ENCODE measurements at regions not wholly inside any gene's neighbourhood (a gene's known extent, or its start where the extent isn't known, plus 50 kb on each side); places are given as distances from the start of the nearest gene placed in this dataset.
"Not testable (repeated sequence)": the region's sequence is repeated elsewhere in the genome, so short reads cannot be mapped to it uniquely, and the experiment has no call there.

DNA sequence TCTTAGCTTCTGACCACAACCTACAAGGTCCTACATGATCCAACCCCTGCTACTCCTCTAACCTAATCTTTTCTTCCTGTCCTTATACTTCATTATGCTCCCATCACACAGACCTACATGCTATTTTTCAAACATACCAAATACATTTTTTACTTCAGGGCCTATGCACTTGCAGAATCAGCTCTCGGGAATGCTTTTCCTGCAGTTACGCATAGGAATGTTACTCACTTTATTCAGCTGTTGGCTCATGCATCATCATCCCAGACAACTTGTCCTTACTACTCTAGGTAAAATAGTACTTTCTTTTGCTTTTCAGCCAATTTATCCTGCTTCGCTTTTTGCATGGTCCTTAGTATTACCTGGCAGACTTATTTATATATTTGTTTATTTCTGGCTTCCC, 105.6 kb downstream of the OXSM start:
- peak; percentile 39 for DNase-seq (ENCODE audit: low spot score)

DNA sequence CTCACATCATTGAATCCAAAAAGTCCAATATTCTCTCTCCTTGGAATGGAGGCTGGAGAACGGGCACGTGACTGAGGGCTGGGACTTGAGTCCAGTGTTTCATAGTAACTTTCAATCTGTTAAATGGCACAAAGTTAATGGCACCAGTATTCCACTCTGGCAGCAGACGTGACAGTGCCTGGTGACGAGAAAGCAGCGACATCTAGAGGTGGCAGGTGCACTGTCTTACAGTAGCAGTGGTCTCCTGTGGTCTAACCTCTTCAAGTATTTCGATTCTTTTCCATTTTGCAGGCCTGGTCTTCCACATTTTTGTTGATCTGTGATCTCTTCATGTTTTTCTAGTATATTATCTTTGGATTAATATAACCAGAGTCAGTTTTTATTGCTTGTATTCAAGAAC, 107.1 kb downstream of the OXSM start:
- peak; percentile 21 for DNase-seq (ENCODE audit: low spot score)

DNA sequence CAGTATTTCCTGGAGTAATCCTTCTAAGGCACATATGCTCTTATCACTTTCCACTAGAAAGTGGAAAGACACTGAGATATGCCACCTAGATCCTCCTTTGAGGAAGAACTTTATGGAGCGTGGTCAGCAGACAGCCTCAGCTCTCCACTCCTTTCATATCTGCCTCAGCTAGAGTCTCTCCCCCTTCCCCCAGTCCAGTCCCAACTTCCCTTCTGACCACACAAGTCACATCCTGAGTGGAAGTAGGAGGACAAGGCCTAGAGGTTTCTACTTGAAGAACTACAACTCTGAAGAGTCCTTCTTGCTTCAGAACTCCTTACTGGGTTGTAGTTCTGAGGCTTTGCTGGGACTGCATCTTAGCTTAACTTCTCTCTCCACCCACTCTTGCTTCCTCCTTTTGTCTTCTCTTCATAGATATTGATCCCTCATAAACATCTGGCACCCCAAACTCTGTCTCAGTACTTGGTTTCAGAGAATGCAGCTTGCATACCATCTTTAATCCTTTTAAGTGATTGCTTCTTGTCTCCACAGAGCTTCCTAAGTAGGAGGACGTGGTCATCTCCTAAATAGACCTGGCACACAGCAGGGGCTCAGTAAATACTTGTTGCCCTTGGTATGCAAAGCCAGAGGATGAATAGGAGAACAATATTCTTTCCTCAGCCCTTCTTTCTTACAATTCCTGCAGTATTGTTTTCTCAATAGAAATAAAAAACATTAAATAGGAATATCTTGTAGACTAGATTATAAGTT, 109.6 kb downstream of the OXSM start:
- DNase-seq (ENCODE audit: low spot score), result no peak

DNA sequence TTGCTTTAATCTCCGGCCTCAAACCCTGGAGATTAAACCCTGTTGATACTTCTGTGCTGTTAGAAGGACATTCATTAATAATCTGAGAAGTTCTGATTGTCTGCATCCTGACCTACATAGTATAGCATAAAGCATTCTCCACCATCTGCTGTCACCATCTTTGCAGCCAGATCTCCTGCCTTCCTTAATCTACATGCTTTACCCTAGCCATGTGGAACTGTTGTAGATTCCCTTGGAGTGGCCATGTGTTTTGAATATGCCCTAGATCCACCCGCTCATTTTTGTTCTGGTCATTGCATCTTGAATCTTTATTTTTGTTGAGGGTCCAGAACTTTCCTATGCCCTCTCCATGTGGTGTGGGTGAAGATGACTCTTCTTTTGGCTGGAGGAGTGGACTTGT, 110.3 kb downstream of the OXSM start:
- no peak for DNase-seq (ENCODE audit: low spot score)

DNA sequence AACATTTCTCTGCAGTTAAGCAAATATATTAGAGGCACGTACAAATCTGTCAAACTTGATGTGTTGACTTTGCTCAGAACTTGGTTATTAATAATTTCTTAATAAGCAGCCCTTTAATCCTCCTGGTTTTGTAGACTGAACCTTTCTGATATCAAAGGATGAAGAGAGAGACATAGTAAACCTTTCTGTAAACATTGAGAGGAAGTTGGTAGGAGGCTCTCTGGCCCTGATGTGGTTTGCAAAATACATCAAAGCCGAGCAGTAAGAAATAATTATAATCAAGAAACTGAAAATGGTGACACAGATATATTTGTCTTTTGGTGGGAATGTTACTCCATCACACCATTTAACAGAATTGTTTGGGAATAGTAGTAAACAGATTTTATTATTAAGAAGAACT, 111.9 kb downstream of the OXSM start:
- DNase-seq (ENCODE audit: low spot score), result no peak

DNA sequence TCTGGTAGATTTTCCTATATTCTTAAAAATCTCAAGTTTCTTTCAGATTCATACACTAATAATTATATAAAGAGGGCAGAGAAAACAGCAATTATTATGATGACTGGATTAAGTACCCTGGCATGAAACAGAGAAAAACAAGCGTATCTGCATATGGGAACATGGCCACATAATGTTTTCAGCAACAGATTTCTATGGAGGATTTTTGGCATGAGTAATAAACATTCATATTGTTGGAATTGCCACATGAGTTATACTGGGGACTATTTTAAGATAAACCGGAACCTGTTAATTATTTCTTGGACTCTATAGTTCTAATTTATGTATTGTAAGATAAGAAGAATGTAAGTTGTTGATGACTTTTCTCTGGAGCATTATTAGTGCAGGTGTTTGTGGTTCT, 112.7 kb downstream of the OXSM start:
- DNase-seq (ENCODE audit: low spot score), result no peak

DNA sequence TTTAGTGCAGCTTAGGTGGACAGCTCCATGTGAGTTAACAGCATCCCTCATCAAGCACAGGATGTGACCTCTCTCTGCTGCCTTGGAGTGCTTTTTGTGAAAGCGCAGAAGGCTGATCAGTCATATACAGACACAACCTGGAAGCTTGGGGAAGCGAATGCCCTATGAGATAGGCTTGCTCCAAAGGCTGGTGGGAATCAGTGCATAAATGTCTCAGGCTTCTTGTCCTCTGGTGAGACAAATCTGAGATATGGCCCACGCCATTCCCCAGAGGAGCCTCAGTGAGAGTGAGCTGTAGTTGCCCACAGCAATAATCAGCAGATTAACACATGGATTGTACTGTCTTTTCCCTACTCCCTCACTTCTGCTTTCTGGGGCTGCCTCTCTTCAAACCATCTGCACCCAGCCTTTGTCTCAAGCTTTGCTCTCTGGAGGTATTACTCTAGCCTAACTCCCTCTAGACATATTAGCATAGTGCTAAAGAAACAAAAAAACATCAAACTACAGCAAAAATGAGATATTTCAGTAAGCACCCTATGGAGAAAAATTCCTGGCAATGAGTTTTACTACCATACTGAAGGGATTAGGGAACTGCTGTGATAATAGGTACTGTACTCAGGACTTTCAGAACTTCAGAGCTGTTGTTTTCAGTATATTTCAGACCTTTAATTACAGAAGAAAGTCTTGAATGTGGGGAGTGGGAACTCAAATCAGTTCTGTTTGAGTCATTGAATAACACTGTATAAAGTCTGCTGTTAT, 113.7 kb downstream of the OXSM start:
- no peak for DNase-seq (ENCODE audit: low spot score)

DNA sequence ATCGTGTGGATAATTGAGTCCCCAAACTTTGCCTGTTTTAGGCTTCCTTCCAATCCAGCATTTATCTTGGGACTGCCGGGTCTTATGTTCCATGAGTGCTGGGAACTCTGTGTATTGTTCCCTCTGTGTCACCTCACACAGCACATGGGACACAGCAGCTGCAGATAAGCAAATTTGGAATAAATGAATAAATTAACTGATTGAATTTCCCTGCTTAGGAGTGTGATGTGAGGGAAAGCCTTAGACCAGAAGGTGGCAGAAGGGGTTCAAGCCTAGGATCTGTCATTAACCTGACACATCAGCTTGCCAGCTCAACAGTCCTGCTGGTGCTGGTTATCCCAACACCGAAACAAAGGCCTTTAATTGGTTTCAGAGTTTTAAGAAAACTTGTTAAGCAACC, 114.3 kb downstream of the OXSM start:
- DNase-seq (ENCODE audit: low spot score), result no peak

DNA sequence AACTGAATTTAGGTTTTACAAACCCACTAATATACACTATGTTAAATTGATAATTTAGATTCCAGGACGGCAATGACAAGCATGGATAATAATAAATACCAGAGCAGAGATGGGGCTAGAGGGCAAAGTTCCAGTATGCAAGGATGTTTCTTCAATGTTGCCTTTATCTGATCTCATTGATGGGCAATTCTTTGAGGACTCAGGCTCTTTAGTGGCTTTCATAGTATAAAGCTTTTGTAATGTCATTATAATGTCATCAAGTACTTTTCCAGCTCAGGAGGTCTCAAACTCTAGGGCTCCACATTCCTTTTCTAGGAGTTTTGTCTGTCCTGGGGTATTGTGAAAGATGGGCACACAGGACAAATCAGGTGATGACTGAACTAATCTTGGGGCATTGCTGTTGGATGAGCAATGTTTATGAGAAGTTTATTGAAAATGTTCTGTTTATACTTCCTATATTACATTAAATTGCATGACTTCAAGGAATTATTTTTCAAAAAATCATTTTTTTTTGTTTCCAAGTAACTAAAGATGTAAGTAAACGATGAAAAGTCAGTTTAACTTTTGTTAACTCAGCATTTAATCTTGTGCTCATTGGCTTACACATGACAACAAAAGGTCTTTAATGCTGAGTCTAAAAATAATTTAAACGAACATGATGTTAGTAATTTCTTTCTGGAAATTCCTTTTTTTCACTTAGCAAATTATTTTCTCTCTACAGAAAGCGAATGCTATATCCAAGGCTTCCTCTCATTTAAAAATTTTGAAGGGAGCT, 116.4 kb downstream of the OXSM start:
- no peak for DNase-seq (ENCODE audit: low spot score)

DNA sequence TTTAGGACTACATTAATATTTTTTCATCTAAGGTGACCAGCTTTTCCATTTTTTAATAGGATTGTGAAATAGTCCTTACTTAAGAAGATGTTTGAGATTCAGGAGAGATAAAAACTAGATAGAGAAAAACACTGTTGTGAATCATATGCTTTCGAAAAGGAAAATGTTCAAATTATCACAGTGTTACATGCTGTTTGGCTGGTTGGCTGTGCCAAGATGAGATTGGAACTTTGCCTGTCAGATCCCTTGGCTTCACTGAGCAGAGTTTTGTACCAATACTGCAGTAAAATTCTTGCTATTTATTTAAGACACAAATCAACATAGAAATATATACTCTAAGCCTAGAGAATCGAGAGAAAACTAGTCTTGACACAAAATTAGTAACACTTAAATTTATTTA, 117.2 kb downstream of the OXSM start:
- DNase-seq (ENCODE audit: low spot score), result no peak

DNA sequence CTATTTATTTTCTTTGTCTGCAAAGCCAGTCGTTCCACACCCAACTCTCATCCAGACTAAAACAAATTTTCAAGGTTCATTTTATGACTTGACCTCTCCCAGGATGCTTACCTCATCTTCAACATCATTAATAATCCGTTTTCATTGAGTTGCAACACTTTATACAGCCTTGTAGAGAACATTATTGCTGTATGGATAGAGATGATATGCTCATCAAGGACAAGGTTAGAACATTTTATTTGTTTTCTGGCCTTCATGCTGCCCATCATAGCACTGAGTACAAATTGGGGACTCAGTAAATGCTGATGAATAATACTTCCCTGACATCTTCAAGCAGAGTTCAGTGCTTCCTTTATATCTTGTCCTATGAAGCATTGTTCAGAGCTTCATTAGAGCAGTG, 120.2 kb downstream of the OXSM start:
- no peak for DNase-seq (ENCODE audit: low spot score)

DNA sequence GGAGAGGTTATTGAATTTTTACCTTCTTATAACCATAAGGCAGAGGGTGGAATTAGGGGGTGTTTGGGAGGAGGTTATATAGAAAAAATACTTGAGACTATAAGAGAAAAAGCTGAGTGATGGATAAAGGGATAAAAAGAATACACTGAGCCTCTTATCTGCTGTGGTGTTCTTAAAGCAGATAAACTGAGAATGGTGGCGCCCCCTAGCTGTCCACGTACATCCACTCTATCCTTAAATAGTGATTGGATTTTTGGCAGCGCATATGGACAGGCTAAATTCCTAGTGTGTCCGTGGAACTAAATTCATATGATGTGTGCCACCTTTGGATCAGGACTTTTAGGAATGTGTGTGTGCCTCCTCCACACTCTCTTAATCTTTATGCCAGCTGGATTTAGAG, 121.1 kb downstream of the OXSM start:
- DNase-seq (ENCODE audit: low spot score), result no peak

DNA sequence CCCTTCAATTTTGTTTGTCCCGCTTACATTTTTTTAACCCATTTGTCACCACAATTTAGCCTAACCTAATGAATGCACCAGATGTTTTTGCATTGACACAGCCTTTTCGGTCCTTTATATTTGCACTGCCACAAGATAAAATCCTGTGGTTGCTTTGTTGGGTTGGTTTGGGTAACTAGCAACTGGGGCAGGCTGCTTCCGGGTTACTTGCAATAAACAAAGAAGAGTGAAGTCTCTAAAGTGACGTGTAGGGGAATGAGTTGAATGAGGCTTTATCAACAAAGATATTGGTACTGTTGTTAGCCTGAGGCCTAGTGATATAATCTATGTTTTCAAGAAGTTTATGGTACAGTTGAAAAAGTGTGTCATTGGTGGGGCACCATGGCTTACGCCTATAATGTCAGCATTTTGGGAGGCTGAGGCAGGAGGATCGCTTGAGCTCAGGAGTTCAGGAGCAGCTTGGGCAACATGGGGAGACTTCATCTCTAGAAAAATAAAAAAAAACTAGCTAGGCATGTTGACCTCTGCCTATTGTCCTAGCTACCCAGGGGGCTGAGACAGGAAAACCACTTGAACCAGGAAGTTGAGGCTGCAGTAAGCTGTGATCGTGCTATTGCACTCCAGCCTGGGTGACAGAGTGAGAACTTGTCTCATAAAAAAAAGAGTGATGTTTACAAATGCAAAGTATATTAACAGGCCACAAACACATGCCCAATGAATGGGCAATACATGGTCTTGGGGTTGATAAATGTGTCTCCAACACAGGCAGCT, 121.8 kb downstream of the OXSM start:
- DNase-seq (ENCODE audit: low spot score), result no peak

DNA sequence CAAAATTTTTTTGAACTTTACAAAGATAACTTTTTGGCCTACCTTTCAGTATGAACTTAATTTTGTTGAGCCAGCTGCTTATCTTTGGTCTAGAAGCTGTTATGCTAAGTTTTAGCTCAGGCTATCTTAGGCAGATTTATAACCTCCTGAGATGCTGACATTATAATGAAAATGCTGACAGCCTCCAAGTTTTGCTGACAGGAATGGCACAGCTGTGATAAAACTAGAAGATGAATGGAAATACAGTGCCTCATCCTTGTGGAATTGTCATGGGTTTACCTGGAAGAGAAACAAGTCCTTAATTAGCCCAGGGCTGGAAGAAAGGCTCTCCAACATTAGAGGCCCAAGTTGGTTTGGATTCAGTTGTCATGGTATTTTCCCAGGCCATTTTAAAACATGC, 123.3 kb downstream of the OXSM start:
- no peak for DNase-seq (ENCODE audit: low spot score)

DNA sequence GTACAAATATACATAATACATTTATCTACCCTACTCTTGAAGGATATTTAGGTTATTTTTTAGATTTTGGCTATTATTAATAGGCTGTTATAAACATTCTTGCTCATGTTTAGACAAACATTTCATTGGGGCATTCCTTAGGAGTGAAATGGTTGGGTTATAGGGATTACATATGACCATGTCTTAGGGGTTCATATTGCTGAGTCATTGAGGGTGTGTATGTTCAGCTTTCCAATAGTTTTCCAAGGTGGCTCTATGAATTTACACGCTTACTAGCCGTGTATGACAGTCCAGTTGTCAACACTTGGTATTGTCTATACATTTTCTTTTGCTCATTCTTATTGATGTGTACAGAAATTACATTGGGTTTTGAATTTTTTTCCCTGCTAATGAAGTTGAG, 125.8 kb downstream of the OXSM start:
- no peak for DNase-seq (ENCODE audit: low spot score)

DNA sequence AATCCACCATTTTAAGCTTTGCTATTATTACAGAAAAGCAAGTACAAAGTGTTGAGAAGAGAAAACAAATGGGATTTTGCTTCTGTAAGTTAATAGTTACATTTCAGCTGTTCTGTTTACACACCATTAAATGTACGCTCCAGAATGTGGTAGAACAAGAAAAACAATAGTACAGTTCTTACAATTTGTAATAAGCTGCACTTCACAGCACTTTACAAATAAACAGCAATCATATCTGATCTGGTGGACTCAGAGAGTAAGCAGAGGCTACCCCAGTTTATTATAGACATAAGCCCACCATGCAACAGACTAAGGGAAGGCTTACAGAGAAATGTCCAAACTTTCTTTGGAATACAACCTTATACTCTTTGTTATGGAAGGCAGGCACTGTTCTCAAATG, 126.4 kb downstream of the OXSM start:
- no peak for DNase-seq (ENCODE audit: low spot score)

DNA sequence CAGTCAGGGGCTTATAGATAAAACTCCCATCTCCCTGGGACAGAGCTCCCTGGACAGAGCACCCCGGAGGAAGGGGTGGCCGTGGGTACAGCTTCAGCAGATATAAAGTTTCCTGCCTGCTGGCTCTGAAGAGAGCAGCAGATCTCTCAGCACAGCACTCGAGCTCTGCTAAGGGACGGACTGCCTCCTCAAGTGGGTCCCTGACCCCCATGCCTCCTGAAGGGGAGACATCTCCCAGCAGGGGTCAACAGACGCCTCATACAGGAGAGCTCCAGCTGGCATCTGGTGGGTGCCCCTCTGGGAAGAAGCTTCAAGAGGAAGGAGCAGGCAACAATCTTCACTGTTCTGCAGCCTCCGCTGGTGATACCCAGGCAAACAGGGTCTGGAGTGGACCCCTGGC, 142.1 kb downstream of the OXSM start:
- not testable (repeated sequence) for DNase-seq (ENCODE audit: low spot score)

DNA sequence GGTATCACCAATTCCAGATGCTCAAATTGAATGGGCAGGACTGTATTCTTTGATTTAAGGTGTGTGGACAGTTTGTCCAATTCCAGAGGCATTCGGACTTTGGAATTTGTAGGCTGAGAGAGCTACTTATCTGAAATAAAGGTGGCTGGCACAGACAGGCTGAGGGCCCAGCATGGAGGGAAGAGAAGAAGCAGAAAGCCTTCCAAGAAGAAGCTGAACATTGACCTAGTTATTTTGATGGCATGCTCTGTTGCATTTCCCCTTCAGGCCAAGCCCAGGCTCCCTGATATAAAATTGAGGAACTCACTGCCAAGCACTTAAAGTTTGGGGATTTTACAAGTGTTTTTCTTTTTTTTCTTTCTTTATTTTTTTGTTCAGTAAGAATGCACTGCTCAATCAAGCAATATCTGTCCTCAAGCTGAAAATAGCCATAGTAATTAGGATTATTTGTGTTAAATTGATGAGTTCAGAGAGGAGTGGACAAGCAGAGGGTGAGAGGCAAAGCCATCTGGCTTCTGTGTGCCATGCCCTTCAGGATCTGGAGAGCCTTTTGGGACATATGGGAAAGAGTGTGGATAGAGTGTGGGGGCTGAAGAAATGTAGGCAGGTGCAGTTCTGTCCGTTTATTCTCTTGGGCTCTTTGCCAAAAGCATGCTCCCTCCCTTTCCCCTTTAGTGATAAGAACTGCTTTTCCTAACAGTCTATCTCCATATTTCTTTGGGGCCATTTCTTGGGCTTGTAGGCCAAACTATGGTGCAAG, 148.9 kb downstream of the OXSM start:
- DNase-seq (ENCODE audit: low spot score), result no peak

DNA sequence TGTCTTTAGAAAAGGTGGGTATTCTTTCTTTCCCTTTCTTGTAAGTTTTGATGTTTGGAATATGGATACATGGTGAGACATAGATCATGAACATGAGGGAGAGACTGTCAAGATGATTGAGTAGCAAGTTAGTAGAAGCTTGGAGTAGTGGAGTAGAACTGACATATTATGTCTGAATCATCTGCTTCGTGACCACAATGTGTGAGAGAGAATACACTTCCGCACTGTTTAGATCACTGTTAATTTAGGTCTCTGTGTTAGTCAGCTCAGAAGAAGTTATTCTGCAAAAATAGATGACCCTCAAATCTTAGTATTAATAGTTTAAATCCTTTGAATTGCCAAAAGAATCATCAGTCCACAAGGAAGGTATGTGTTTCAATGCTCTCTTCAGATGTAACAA, 151.0 kb downstream of the OXSM start:
- no peak for DNase-seq (ENCODE audit: low spot score)

DNA sequence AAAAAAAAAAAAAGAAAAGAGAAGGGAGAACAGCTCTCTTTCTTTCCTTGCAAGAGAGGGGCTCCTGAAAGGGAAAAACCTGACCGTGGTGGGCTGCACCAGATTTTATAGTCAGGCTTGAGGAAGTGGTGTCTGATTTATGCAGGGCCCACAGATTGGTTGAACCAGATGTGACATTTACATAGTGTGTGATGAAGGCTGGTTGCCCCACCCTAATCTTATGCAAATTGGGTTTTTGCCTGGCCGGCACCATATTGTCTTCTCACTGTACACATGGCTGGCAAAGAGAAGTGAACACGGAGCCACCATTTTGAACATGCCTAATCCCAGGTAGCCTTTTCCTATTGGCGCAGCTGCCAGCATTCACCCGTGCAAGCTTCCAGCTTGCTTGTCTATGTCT, 154.4 kb downstream of the OXSM start:
- no peak for DNase-seq (ENCODE audit: low spot score)

DNA sequence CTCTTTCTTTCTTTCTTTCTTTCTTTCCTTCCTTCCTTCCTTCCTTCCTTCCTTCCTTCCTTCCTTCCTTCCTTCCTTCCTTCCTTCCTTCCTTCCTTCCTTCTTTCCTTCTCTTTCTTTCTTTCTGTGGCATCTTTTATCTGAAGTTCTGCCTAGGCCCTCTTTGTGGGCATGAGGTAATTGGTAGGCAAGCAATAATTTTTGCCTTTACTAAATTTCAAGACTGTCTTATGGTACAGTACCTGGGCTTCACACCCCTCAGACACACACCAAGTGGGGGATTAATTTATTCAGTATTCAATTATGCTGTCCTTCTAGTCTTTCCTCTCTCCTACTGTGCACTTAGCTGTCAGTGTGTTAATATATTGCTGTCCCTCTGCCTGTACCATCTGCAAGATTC, 155.5 kb downstream of the OXSM start:
- no peak for DNase-seq (ENCODE audit: low spot score)

DNA sequence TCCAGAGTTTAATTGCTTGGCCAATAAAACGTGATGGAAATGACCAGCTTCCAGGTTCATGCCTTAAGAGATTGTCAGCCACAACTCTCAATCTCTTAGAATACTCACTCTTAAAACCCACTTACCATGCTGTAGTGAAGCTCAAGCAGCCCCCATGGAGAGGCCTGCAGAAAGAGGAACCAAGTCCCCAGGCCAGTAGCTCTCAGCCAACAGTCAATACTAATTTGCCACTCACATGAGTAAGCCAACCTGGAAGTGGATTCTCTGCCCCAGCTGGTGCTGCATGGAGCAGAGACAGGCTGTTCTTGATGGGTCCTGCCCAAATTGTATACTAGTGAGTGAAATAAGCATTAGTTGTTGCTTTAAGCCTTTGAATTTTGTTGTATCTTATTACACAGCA, 155.9 kb downstream of the OXSM start:
- DNase-seq (ENCODE audit: low spot score), result no peak
